LNCAP (cell line): ENCODE measurements at regions not wholly inside any gene's neighbourhood (a gene's known extent, or its start where the extent isn't known, plus 50 kb on each side); places are given as distances from the start of the nearest gene placed in this dataset.

ENCODE experiments used
- TF ChIP-seq, protein P1 (sequence below): fragments of 450-650 bp; IDR thresholded peaks from 2 replicates; pipeline ENCODE4 v1.5.1; 2017; ENCODE audit warnings: mild to moderate bottlenecking

DNA sequence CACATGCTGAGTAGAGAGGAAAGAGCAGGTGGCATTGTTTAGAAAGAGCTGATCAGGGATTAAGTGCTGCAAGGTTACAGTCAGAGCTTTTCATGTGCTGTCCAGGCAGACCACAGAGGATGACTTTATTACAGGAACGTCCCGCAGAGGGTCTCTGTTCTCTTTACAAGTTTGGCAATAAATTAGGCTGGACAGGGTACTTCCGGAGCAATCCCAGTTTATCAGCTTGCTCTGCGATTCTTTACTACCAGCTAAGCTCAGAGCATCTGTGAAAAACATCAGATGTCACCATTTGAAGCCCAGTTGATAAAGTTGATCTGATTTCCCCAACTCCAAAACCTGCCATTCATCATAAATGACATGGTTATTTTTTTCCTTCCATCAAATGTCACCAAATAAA, 633.1 kb downstream of the NLGN4X start:
- TF ChIP-seq, protein P1, sequence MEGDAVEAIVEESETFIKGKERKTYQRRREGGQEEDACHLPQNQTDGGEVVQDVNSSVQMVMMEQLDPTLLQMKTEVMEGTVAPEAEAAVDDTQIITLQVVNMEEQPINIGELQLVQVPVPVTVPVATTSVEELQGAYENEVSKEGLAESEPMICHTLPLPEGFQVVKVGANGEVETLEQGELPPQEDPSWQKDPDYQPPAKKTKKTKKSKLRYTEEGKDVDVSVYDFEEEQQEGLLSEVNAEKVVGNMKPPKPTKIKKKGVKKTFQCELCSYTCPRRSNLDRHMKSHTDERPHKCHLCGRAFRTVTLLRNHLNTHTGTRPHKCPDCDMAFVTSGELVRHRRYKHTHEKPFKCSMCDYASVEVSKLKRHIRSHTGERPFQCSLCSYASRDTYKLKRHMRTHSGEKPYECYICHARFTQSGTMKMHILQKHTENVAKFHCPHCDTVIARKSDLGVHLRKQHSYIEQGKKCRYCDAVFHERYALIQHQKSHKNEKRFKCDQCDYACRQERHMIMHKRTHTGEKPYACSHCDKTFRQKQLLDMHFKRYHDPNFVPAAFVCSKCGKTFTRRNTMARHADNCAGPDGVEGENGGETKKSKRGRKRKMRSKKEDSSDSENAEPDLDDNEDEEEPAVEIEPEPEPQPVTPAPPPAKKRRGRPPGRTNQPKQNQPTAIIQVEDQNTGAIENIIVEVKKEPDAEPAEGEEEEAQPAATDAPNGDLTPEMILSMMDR: no peak

- TF ChIP-seq, protein P1: no peak
These were observed 641.9 kb downstream of the NLGN4X start for GRCh38 chrX:5586726-5587125.

- TF ChIP-seq, protein P1: no peak
These were observed 653.3 kb downstream of the NLGN4X start for GRCh38 chrX:5575407-5575806.

GRCh38 chrX:5568934-5569333, 659.7 kb downstream of the NLGN4X start:
- TF ChIP-seq, protein P1: no peak

- TF ChIP-seq, protein P1: no peak
These were observed 669.3 kb downstream of the NLGN4X start for GRCh38 chrX:5559386-5559785.

DNA sequence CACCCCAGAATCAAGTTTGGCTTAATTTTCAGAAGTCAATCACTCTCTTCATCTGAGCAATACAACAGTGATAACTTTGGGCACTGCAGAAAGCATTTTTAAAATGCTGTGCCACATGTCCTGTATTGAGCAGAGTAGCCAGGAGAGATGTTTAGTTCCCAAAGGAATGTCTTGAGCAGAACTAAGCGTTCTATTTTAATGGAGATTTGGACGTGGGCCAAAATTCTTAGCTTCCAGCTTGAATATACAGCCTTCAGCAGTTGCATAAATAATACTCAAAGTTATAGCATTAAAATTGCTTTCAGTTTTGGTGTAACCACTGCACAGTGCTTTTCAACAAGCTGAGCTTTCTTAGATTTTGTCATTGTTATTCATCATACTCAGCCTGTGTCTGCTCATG, 679.2 kb downstream of the NLGN4X start:
- TF ChIP-seq, protein P1: no peak

DNA sequence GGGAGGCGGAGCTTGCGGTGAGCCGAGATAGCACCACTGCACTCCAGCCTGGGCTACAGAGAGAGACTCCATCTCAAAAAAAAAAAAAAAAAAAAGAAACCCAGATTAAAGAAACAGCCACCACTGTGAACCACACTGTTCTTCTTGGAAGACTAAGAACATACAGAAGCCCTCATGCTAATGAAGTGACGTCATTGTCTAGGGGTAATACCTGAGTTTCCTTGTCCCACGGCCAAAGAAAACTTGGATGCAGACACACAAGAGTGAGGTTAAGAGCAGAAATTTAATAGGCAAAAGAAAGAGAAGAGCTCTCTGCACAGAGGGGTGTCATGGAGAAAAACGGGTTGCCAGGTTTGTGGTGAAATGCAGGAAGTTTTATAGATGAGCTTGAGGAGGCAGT, 691.6 kb downstream of the NLGN4X start:
- TF ChIP-seq, protein P1: no peak

- TF ChIP-seq, protein P1: no peak
These were observed 692.4 kb downstream of the NLGN4X start for GRCh38 chrX:5536261-5536660.
